Body of pancreas (tissue), 4 donors: ENCODE measurements at regions not wholly inside any gene's neighbourhood (a gene's known extent, or its start where the extent isn't known, plus 50 kb on each side); places are given as distances from the start of the nearest gene placed in this dataset. TPM values are rescaled to one million over a fixed set of nuclear protein-coding genes. Genes with fewer than 3 reads are reported as not detected.

Experiments
- ATAC-seq: fragments of 150-250 bp; one replicate; pipeline ENCODE4 v1.9.1; 2016
- DNase-seq, 4 donors: peaks; one replicate each; pipeline ENCODE4 v3.0.0-alpha.2; 2019
- H3K27ac ChIP-seq, 4 donors: fragments of 200-600 bp; sonication (generic); 1 replicate in 3 of 4; 2 replicates in 1 of 4; pipeline versions ENCODE4 v1.5.1 to v1.6.1; 2016 to 2019; ENCODE audit warnings: mild to moderate bottlenecking in 1 of 4, mixed read lengths in 1 of 4, moderate library complexity in 1 of 4
- H3K27me3 ChIP-seq, 2 donors: fragments of 200-600 bp; sonication (generic); one replicate each; pipeline ENCODE4 v1.6.0; 2016; ENCODE audit warnings: mild to moderate bottlenecking in 1 of 2
- H3K36me3 ChIP-seq, 2 donors: fragments of 200-600 bp; sonication (generic); replicated peaks in 1 of 2; 2 replicates each; pipeline ENCODE4 v1.5.1; 2016; ENCODE audit warnings: low read depth in 2 of 2; ENCODE audit not compliant: insufficient read depth in 1 of 2
- H3K4me1 ChIP-seq: fragments of 200-600 bp; sonication (generic); one replicate; pipeline ENCODE4 v1.6.0; 2016
- H3K4me3 ChIP-seq, 2 donors: fragments of 200-600 bp; sonication (generic); 1 replicate in 1 of 2; 2 replicates in 1 of 2; pipeline ENCODE4 v1.5.1; 2016 to 2019
- H3K9me3 ChIP-seq, 3 donors: fragments of 200-600 bp; sonication (generic); 1 replicate in 2 of 3; 2 replicates in 1 of 3; pipeline ENCODE4 v1.5.1; 2016
- POLR2A ChIP-seq, 3 donors: fragments of 450-650 bp; IDR thresholded peaks; one replicate each; pipeline ENCODE4 v1.6.1; 2016; ENCODE audit warnings: antibody characterized with exemption in 3 of 3, mild to moderate bottlenecking in 2 of 3
- WGBS, 2 donors: methylation state at CpG; one replicate each; pipeline ENCODE4 v1.1.5; 2017; 5-methylcytosine and 5-hydroxymethylcytosine counted together
- intact Hi-C: fragments of 100-400 bp; cut with DNase I; formaldehyde crosslinking; loops from one replicate; pipeline ENCODE4 v1.15.1; 2023
- small RNA-seq: library from RNA; depleted of rRNA; stranded (forward); fragments of <200 nt; gene quantifications from one replicate; pipeline ENCODE3, GENCODE V24; 2016
- TF ChIP-seq, protein P1 (sequence below), 7 experiments: fragments of 450-650 bp in 4 of 7; fragments of 200-600 bp in 3 of 7; sonication (generic) in 3 of 7; IDR thresholded peaks; one replicate each; pipeline ENCODE4 v1.5.1; 2016 to 2019; ENCODE audit warnings: antibody characterized with exemption in 7 of 7

DNA sequence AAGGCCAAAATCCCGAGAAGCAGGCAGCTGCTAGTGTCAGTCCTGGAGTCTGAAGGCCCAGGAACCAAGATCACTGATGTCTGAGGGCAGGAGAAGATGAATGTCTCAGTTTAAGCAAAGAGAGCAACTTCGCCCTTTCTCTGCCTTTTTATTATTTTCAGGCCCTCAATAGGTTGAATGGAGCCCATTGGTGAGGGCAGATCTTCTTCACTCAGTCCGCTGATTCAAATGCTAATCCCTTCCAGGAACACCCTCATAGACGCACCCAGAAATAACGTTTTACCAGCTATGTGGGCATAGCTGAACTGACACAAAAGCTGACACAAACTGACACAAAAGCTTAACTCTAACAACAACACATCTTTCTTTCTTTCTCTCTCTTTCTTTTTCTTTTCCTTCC is 78.0 kb upstream of the KCNJ3 start:
- Histone ChIP-seq H3K4me1 (no peaks in the 10 kb centered on the region), H3K4me3 (no peak overlapping the region), H3K27me3 (no peaks in the 10 kb centered on the region), H3K9me3 (no peaks in the 10 kb centered on the region), H3K27ac (no peak overlapping the region), H3K36me3 (no peaks in the 10 kb centered on the region)
- intact Hi-C loops, result no loop called here
- DNase-seq, result no peak
- WGBS, 2 donors, result 66 to 72% methylated on average over 5 of the region's 5 CpGs
- TF ChIP-seq, protein P1, sequence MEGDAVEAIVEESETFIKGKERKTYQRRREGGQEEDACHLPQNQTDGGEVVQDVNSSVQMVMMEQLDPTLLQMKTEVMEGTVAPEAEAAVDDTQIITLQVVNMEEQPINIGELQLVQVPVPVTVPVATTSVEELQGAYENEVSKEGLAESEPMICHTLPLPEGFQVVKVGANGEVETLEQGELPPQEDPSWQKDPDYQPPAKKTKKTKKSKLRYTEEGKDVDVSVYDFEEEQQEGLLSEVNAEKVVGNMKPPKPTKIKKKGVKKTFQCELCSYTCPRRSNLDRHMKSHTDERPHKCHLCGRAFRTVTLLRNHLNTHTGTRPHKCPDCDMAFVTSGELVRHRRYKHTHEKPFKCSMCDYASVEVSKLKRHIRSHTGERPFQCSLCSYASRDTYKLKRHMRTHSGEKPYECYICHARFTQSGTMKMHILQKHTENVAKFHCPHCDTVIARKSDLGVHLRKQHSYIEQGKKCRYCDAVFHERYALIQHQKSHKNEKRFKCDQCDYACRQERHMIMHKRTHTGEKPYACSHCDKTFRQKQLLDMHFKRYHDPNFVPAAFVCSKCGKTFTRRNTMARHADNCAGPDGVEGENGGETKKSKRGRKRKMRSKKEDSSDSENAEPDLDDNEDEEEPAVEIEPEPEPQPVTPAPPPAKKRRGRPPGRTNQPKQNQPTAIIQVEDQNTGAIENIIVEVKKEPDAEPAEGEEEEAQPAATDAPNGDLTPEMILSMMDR (IDR thresholded peaks at IDR 0.05), result no peak
- no peak for TF ChIP-seq POLR2A (IDR thresholded peaks at IDR 0.05)
- no peak for ATAC-seq

DNA sequence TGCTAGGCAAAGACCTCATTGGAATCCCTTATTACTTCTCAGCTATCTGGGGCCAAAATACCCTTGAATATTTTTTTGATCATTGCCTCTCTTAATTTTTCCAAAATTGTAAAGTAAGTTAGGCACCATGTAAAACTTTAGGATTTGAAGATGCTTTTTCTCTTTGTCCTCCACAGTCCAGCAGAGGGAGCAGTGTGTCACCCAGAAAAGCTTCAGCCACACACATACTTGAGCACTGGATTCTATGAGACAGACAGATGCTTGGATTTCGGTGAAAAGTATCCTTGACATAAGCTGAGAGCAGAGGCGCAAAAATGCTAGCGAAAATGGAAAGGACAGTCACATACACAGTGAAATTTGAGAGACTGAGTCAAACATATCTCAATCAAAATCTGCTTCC is 74.7 kb upstream of the KCNJ3 start:
- intact Hi-C loops, result no loop called here
- H3K4me3 ChIP-seq, result no peak overlapping the region
- no peaks in the 10 kb centered on the region for H3K4me1 ChIP-seq
- WGBS, 2 donors, result 15 to 19% methylated on average over 3 of the region's 3 CpGs
- no peaks in the 10 kb centered on the region for H3K27me3 ChIP-seq
- H3K27ac ChIP-seq, result no peak overlapping the region
- no peak for TF ChIP-seq POLR2A (IDR thresholded peaks at IDR 0.05)
- TF ChIP-seq, protein P1 (IDR thresholded peaks at IDR 0.05), result peak in 6 of 7 experiments; percentile 47 to 76 (median 66)
- no peaks in the 10 kb centered on the region for H3K9me3 ChIP-seq
- no peaks in the 10 kb centered on the region for H3K36me3 ChIP-seq
- ATAC-seq (peak; percentile 71), DNase-seq (peak; percentile 43 to 65 (median 56))

DNA sequence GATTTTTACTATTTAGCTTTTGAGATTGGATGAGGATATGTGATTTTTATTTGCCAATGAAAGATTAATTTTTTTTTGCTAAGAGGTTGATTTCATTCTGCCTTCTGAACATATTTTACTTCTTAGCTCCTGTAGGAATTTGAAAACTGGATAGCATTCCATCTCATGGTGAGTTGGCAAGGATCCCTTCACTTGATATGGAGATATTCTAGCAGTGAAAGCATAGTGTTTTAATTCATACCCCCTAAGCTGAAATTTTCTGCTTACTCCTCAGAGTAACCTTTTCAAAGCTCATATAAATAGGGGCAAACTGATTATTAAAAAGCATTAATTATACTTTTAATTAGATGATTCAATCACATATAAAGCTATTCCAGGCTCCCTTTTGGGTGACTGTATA is 61.0 kb upstream of the KCNJ3 start:
- TF ChIP-seq, protein P1 (IDR thresholded peaks at IDR 0.05), result no peak
- TF ChIP-seq POLR2A (IDR thresholded peaks at IDR 0.05), result no peak
- Histone ChIP-seq H3K27ac (no peak overlapping the region), H3K4me3 (no peak overlapping the region), H3K27me3 (no peaks in the 10 kb centered on the region), H3K36me3 (no peaks in the 10 kb centered on the region), H3K4me1 (no peaks in the 10 kb centered on the region), H3K9me3 (no peaks in the 10 kb centered on the region)
- intact Hi-C loops, result no loop called here
- DNase-seq (no peak), ATAC-seq (no peak)

DNA sequence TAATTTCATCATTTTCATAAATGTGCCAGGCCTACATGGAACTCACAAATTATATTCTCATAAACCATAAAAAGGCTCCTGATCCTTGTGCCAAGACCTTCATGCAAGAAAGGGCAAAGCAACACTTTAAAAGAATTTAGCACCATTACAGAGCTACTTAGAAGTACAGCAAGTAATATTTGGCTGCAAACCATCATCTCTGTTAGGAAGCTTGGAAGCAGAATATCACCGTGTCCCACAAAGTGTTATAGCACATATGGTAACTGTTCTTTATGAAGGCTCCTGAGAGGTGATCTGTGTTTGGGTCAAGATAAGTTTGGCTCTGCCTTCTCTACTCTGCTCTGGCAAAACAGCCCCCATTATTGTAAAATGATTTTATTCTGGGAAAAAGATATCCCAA is 59.7 kb upstream of the KCNJ3 start:
- TF ChIP-seq, protein P1 (IDR thresholded peaks at IDR 0.05), result no peak
- no peak for TF ChIP-seq POLR2A (IDR thresholded peaks at IDR 0.05)
- no peak for ATAC-seq
- no peaks in the 10 kb centered on the region for H3K36me3 ChIP-seq
- H3K9me3 ChIP-seq, result no peaks in the 10 kb centered on the region
- 39 to 44% methylated on average over 1 of the region's 1 CpG for WGBS, 2 donors
- no peak overlapping the region for H3K27ac ChIP-seq
- intact Hi-C loops, result no loop called here
- DNase-seq, result no peak
- H3K4me1 ChIP-seq, result no peaks in the 10 kb centered on the region
- H3K27me3 ChIP-seq, result no peaks in the 10 kb centered on the region
- H3K4me3 ChIP-seq, result no peak overlapping the region

DNA sequence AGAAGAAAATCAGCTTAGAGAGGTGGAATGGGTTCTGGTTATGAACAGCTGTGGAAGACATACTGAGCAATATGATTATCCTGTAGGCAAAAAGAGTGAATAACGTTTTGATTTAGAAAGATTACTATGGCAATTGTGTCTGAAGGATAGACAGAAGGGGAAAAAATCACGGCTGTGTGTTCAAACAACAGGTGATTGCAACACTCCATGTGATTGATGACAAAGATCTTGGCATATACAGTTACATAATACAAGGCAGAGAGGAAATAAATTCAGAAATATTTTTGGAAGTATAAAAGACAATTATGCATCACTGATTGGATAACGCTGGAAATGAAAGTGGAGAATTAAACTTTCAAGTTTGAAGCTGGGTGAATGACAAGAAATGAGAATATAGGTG is 58.5 kb upstream of the KCNJ3 start:
- no peaks in the 10 kb centered on the region for H3K36me3 ChIP-seq
- DNase-seq (no peak), ATAC-seq (no peak)
- intact Hi-C loops, result no loop called here
- no peak for TF ChIP-seq POLR2A (IDR thresholded peaks at IDR 0.05)
- TF ChIP-seq, protein P1 (IDR thresholded peaks at IDR 0.05), result no peak
- 26 to 27% methylated on average over 3 of the region's 3 CpGs for WGBS, 2 donors
- H3K27ac ChIP-seq, result no peak overlapping the region
- no peak overlapping the region for H3K4me3 ChIP-seq
- no peaks in the 10 kb centered on the region for H3K27me3 ChIP-seq
- H3K4me1 ChIP-seq, result no peaks in the 10 kb centered on the region
- H3K9me3 ChIP-seq, result no peaks in the 10 kb centered on the region

Small RNAs in the stretch of these regions (small RNA-seq; reads per million reads assigned to genes)
- not detected for gene RNA5SP107
